ENCODE measurements at regions not wholly inside any gene's neighbourhood (a gene's known extent, or its start where the extent isn't known, plus 50 kb on each side); places are given as distances from the start of the nearest gene placed in this dataset.

DNA sequence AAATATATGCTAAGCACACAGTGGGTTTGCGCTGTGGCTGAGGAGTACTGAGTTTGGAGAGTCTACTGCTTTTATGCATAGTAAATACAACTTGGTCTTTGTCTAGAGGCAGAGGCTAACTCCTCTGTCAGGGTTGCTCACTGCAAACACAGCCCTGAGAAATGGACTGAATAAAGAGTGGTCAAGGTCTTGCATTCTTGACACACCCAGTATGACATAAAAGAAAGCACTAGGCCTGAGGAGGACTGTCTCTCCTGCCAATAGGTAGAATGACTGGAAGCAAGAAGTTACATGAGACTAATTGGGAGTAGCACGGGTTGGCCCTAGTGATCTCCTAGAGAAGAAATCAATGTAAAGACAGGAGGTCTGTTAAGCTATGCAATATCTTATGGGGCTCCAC, 367.2 kb upstream of the B3GALT2 start:
- no peaks in the 10 kb centered on the region for H3K36me3 ChIP-seq
- H3K9me3 ChIP-seq, result no peaks in the 10 kb centered on the region
- H3K4me3 ChIP-seq, result no peak overlapping the region
- no peaks in the 10 kb centered on the region for H3K4me1 ChIP-seq
- TF ChIP-seq, protein P1, sequence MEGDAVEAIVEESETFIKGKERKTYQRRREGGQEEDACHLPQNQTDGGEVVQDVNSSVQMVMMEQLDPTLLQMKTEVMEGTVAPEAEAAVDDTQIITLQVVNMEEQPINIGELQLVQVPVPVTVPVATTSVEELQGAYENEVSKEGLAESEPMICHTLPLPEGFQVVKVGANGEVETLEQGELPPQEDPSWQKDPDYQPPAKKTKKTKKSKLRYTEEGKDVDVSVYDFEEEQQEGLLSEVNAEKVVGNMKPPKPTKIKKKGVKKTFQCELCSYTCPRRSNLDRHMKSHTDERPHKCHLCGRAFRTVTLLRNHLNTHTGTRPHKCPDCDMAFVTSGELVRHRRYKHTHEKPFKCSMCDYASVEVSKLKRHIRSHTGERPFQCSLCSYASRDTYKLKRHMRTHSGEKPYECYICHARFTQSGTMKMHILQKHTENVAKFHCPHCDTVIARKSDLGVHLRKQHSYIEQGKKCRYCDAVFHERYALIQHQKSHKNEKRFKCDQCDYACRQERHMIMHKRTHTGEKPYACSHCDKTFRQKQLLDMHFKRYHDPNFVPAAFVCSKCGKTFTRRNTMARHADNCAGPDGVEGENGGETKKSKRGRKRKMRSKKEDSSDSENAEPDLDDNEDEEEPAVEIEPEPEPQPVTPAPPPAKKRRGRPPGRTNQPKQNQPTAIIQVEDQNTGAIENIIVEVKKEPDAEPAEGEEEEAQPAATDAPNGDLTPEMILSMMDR (IDR thresholded peaks at IDR 0.05), result no peak
- no peak overlapping the region for H3K27ac ChIP-seq
- intact Hi-C loops (cut with DNase I; ENCODE audit: low total_unique reads), result no loop called here
- H3K27me3 ChIP-seq, result no peaks in the 10 kb centered on the region
- no peak for DNase-seq

DNA sequence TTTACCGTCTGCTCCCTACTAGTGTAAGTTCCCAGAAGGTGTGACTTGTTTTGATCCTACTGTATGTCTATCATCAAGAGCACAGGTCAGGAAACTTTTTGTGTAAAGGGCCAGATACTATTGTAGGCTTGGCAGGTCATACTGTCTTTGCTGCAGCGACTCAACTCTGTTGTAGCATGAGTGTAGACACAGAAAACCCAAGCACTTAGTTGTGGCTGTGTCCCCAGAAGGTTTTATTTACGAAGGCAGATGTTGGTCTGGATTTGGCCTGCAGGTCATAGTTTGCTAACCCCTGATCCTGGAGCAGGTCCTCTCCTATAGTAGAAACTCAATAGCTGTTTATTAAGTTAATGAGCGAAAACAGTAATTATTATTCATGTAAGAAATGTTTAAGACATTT, 365.9 kb upstream of the B3GALT2 start:
- Histone ChIP-seq H3K27ac (no peak overlapping the region), H3K4me1 (no peaks in the 10 kb centered on the region), H3K4me3 (no peak overlapping the region), H3K36me3 (no peaks in the 10 kb centered on the region), H3K27me3 (no peaks in the 10 kb centered on the region), H3K9me3 (no peaks in the 10 kb centered on the region)
- TF ChIP-seq, protein P1 (IDR thresholded peaks at IDR 0.05), result no peak
- no peak for DNase-seq
- intact Hi-C loops (cut with DNase I; ENCODE audit: low total_unique reads), result no loop called here

DNA sequence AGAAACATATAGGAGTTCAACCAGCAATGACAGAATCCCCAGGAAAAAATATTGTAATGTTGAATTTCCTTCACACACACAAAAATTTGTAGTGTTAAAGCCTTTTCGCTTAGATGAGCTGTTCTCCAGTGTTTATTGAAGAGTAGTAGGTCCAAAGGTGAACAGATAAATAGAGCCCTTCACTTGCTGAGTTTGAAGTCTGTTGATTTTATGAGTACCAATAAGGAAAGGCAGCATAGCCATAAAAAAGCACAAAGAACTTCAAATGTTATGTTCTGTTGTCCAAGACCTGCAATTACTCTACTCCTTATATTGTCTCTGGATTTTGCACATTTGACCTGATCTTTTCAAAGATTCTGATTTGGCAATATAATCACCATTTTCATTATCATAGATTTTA, 362.7 kb upstream of the B3GALT2 start:
- H3K36me3 ChIP-seq, result no peaks in the 10 kb centered on the region
- no peak overlapping the region for H3K27ac ChIP-seq
- H3K27me3 ChIP-seq, result no peaks in the 10 kb centered on the region
- no peaks in the 10 kb centered on the region for H3K4me1 ChIP-seq
- TF ChIP-seq, protein P1 (IDR thresholded peaks at IDR 0.05), result no peak
- DNase-seq, result no peak
- intact Hi-C loops (cut with DNase I; ENCODE audit: low total_unique reads), result no loop called here
- H3K9me3 ChIP-seq, result no peaks in the 10 kb centered on the region
- H3K4me3 ChIP-seq, result no peak overlapping the region

DNA sequence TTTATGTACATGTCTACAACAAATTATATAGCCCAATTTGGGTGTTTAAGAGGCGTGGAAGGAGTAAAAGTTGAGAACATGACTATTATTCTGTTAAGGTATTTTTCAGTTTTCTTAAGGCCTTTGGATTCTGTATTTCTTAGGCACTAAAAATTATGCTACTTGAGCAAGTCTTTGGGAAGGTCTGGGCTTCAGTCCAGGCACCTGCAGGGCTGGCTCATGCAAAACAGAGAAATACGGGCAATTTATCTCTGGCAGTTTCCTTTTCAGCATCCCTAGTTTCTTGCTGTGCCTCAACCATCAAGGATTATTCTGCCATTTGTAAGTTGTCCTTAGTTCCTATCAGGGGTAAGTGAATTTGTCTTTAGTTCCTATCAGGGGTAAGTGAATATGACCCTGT, 358.8 kb upstream of the B3GALT2 start:
- H3K4me3 ChIP-seq, result no peak overlapping the region
- H3K27me3 ChIP-seq, result no peaks in the 10 kb centered on the region
- no peak for DNase-seq
- H3K9me3 ChIP-seq, result no peaks in the 10 kb centered on the region
- intact Hi-C loops (cut with DNase I; ENCODE audit: low total_unique reads), result no loop called here
- no peak overlapping the region for H3K27ac ChIP-seq
- no peaks in the 10 kb centered on the region for H3K4me1 ChIP-seq
- TF ChIP-seq, protein P1 (IDR thresholded peaks at IDR 0.05), result no peak
- no peaks in the 10 kb centered on the region for H3K36me3 ChIP-seq

DNA sequence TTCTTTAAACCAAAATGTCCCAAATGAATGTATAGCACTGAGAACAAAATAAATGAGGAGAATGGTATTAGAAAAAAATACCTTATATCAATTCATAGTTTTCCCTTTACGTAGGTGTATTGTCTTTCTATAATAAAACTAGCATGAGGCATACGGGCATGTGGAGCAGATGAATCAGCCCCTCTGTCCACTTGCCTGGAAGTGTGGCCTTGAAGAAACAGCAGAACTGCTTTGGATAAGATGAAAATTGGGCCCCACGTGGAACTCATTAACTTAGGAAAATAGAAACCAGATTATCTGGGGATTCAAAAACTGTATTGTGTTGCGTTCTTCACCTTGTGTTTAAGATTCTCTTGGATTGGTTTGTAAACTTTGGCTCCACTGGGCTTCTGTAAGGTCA, 356.8 kb upstream of the B3GALT2 start:
- TF ChIP-seq, protein P1 (IDR thresholded peaks at IDR 0.05), result no peak
- H3K4me3 ChIP-seq, result no peak overlapping the region
- no peak for DNase-seq
- intact Hi-C loops (cut with DNase I; ENCODE audit: low total_unique reads), result no loop called here
- H3K27ac ChIP-seq, result no peak overlapping the region
- no peaks in the 10 kb centered on the region for H3K27me3 ChIP-seq
- H3K36me3 ChIP-seq, result no peaks in the 10 kb centered on the region
- no peaks in the 10 kb centered on the region for H3K4me1 ChIP-seq
- no peaks in the 10 kb centered on the region for H3K9me3 ChIP-seq

DNA sequence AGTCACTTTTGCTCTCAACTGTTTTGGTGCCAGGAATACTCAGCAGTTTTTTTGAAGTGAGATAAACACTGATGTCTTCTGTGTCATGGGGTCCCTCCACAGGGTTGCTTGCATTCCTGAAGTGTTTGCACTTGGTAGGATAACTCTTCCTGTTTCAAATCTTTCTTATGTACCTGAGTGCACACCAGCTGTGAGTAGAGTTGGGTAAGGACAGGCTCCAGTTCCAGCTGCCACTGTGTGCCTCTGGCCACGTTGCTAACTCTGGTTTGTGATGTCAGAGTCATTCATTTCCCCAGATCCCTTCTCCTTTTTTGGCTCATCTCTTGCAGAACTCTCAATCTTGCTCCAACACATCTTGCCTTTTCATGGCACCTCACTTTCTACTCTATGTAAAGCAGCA, 356.3 kb upstream of the B3GALT2 start:
- H3K4me1 ChIP-seq, result no peaks in the 10 kb centered on the region

More for the DNA sequence above, 356.3 kb upstream of the B3GALT2 start:
- no peak overlapping the region for H3K27ac ChIP-seq
- no peaks in the 10 kb centered on the region for H3K27me3 ChIP-seq
- intact Hi-C loops (cut with DNase I; ENCODE audit: low total_unique reads), result no loop called here
- no peak for DNase-seq
- H3K4me3 ChIP-seq, result no peak overlapping the region
- H3K36me3 ChIP-seq, result no peaks in the 10 kb centered on the region
- no peaks in the 10 kb centered on the region for H3K9me3 ChIP-seq
- TF ChIP-seq, protein P1 (IDR thresholded peaks at IDR 0.05), result no peak

Data from tibial artery (tissue), 4 donors.